Gastrocnemius medialis (tissue), 4 donors: ENCODE measurements at regions not wholly inside any gene's neighbourhood (a gene's known extent, or its start where the extent isn't known, plus 50 kb on each side); places are given as distances from the start of the nearest gene placed in this dataset.

Experiments used
- ATAC-seq, 2 donors: fragments of 150-250 bp; one replicate each; pipeline ENCODE4 v1.9.1; 2016
- DNase-seq, 2 donors: peaks; one replicate each; pipeline ENCODE4 v3.0.0-alpha.2; 2019
- H3K27ac ChIP-seq, 4 donors: fragments of 200-600 bp; sonication (generic); 1 replicate in 1 of 4; 2 replicates in 3 of 4; pipeline ENCODE4 v1.5.1; 2016 to 2018; ENCODE audit warnings: mild to moderate bottlenecking in 2 of 4, moderate library complexity in 1 of 4
- H3K27me3 ChIP-seq, 3 donors: fragments of 200-600 bp; sonication (generic) in 2 of 3; 1 replicate in 1 of 3; 2 replicates in 2 of 3; pipeline versions ENCODE4 v1.5.1 to v1.6.0; 2016 to 2019; ENCODE audit warnings: mild to moderate bottlenecking in 1 of 3, moderate library complexity in 1 of 3
- H3K36me3 ChIP-seq, 2 donors: fragments of 200-600 bp; sonication (generic) in 1 of 2; one replicate each; pipeline ENCODE4 v1.5.1; 2017 to 2018
- H3K4me1 ChIP-seq, 2 donors: fragments of 200-600 bp; sonication (generic) in 1 of 2; one replicate each; pipeline ENCODE4 v1.5.1; 2016 to 2017; ENCODE audit warnings: mild to moderate bottlenecking in 2 of 2
- H3K4me3 ChIP-seq, 4 donors: fragments of 200-600 bp; sonication (generic) in 3 of 4; 1 replicate in 1 of 4; 2 replicates in 3 of 4; pipeline ENCODE4 v1.5.1; 2016 to 2019; ENCODE audit warnings: mild to moderate bottlenecking in 2 of 4
- H3K9me3 ChIP-seq, 3 donors: fragments of 200-600 bp; sonication (generic) in 2 of 3; 1 replicate in 1 of 3; 2 replicates in 2 of 3; pipeline ENCODE4 v1.5.1; 2016 to 2019
- CTCF ChIP-seq, 5 experiments: fragments of 450-650 bp in 3 of 5; fragments of 200-600 bp in 2 of 5; sonication (generic) in 2 of 5; IDR thresholded peaks in 4 of 5; conservative IDR thresholded peaks in 1 of 5; 1 replicate in 4 of 5; 2 replicates in 1 of 5; pipeline ENCODE4 v1.5.1; 2016 to 2019; ENCODE audit warnings: antibody characterized with exemption in 5 of 5, mild to moderate bottlenecking in 3 of 5, moderate library complexity in 3 of 5
- POLR2A ChIP-seq, 2 donors: fragments of 450-650 bp; IDR thresholded peaks; one replicate each; pipeline ENCODE4 v1.6.1; 2017; ENCODE audit warnings: antibody characterized with exemption in 2 of 2, mild to moderate bottlenecking in 2 of 2, moderate library complexity in 2 of 2
- in situ Hi-C, 4 donors: fragments of 200-750 bp; cut with MboI; loops; one replicate each; pipeline versions ENCODE4 v1.15.0 to v1.8.0; 2017; ENCODE audit warnings: low sequenced_read_pairs in 4 of 4
- intact Hi-C: fragments of 100-400 bp; cut with DNase I; formaldehyde crosslinking; loops from one replicate; pipeline ENCODE4 v1.15.1; 2023; ENCODE audit warnings: low total_unique reads

- Histone ChIP-seq H3K27ac (no peak overlapping the region), H3K27me3 (no peaks in the 10 kb centered on the region), H3K4me1 (no peaks in the 10 kb centered on the region), H3K4me3 (no peak overlapping the region), H3K9me3 (no peaks in the 10 kb centered on the region), H3K36me3 (no peaks in the 10 kb centered on the region)
- no peak for ATAC-seq
- intact Hi-C loops (no loop called here), in situ Hi-C loops (no loop called here)
- no peak for TF ChIP-seq CTCF (IDR thresholded peaks at IDR 0.05 in 4 of 5, conservative IDR thresholded peaks at IDR 0.05 in 1 of 5)
- no peak for TF ChIP-seq POLR2A (IDR thresholded peaks at IDR 0.05)
- no peak for DNase-seq
Observed at GRCh38 chr12:65694130-65694529, 130.2 kb upstream of the HMGA2 start.

- no peak for TF ChIP-seq CTCF (IDR thresholded peaks at IDR 0.05 in 4 of 5, conservative IDR thresholded peaks at IDR 0.05 in 1 of 5)
- no peak for TF ChIP-seq POLR2A (IDR thresholded peaks at IDR 0.05)
- intact Hi-C loops (no loop called here), in situ Hi-C loops (no loop called here)
- Histone ChIP-seq H3K4me1 (no peaks in the 10 kb centered on the region), H3K36me3 (no peaks in the 10 kb centered on the region), H3K4me3 (no peak overlapping the region), H3K27ac (no peak overlapping the region), H3K9me3 (no peaks in the 10 kb centered on the region), H3K27me3 (no peaks in the 10 kb centered on the region)
- ATAC-seq (no peak), DNase-seq (no peak)
Observed at GRCh38 chr12:65695113-65695865, 129.0 kb upstream of the HMGA2 start.

GRCh38 chr12:65696227-65696626 is 128.1 kb upstream of the HMGA2 start:
- intact Hi-C loops (no loop called here), in situ Hi-C loops (no loop called here)
- H3K36me3 ChIP-seq = no peaks in the 10 kb centered on the region
- H3K4me1 ChIP-seq = no peaks in the 10 kb centered on the region
- no peak for DNase-seq
- ATAC-seq = no peak
- H3K4me3 ChIP-seq = no peak overlapping the region
- H3K27me3 ChIP-seq = no peaks in the 10 kb centered on the region
- H3K9me3 ChIP-seq = no peaks in the 10 kb centered on the region
- H3K27ac ChIP-seq = no peak overlapping the region
- TF ChIP-seq CTCF (IDR thresholded peaks at IDR 0.05 in 4 of 5, conservative IDR thresholded peaks at IDR 0.05 in 1 of 5) (no peak), POLR2A (IDR thresholded peaks at IDR 0.05) (no peak)

- TF ChIP-seq CTCF (IDR thresholded peaks at IDR 0.05 in 4 of 5, conservative IDR thresholded peaks at IDR 0.05 in 1 of 5) (no peak), POLR2A (IDR thresholded peaks at IDR 0.05) (no peak)
- Histone ChIP-seq H3K4me3 (no peak overlapping the region), H3K9me3 (no peaks in the 10 kb centered on the region), H3K4me1 (no peaks in the 10 kb centered on the region), H3K36me3 (no peaks in the 10 kb centered on the region), H3K27ac (no peak overlapping the region), H3K27me3 (no peaks in the 10 kb centered on the region)
- DNase-seq (no peak), ATAC-seq (no peak)
- intact Hi-C loops (no loop called here), in situ Hi-C loops (no loop called here)
Observed at GRCh38 chr12:65699251-65699650, 125.0 kb upstream of the HMGA2 start.

GRCh38 chr12:65703176-65703575 is 121.1 kb upstream of the HMGA2 start:
- in situ Hi-C loops = no loop called here
- Histone ChIP-seq H3K4me1 (no peaks in the 10 kb centered on the region), H3K9me3 (peaks cover 0 to 7% (median 4%) of the 10 kb centered on the region in 3 donors), H3K4me3 (no peak overlapping the region), H3K27me3 (no peaks in the 10 kb centered on the region), H3K27ac (no peak overlapping the region), H3K36me3 (no peaks in the 10 kb centered on the region)
- no peak for TF ChIP-seq CTCF (IDR thresholded peaks at IDR 0.05 in 4 of 5, conservative IDR thresholded peaks at IDR 0.05 in 1 of 5)
- no peak for TF ChIP-seq POLR2A (IDR thresholded peaks at IDR 0.05)
- ATAC-seq = no peak
- DNase-seq = no peak
- intact Hi-C loops = no loop called here
